Thyroid gland (tissue), 4 donors: ENCODE measurements at regions not wholly inside any gene's neighbourhood (a gene's known extent, or its start where the extent isn't known, plus 50 kb on each side); places are given as distances from the start of the nearest gene placed in this dataset.

Source experiments
- CTCF ChIP-seq, 6 experiments: fragments of 200-600 bp in 3 of 6; fragments of 450-650 bp in 3 of 6; sonication (generic) in 3 of 6; IDR thresholded peaks; one replicate each; pipeline ENCODE4 v1.5.1; 2016 to 2019; ENCODE audit warnings: antibody characterized with exemption in 6 of 6, mild to moderate bottlenecking in 2 of 6, inconsistent platforms in 1 of 6, moderate library complexity in 1 of 6
- POLR2A ChIP-seq, 2 donors: fragments of 450-650 bp; IDR thresholded peaks; one replicate each; pipeline ENCODE4 v1.6.1; 2017; ENCODE audit warnings: antibody characterized with exemption in 2 of 2, mild to moderate bottlenecking in 2 of 2, moderate library complexity in 1 of 2

- TF ChIP-seq CTCF (IDR thresholded peaks at IDR 0.05), result no peak
- no peak for TF ChIP-seq POLR2A (IDR thresholded peaks at IDR 0.05)
Measured at GRCh38 chr20:63128367-63128766, 87.6 kb downstream of the YTHDF1 start.
